ENCODE measurements at regions not wholly inside any gene's neighbourhood (a gene's known extent, or its start where the extent isn't known, plus 50 kb on each side); places are given as distances from the start of the nearest gene placed in this dataset.

- Mint-ChIP-seq H3K27me3 (no peaks in the 10 kb centered on the region), H3K27ac (no peak overlapping the region), H3K4me1 (ENCODE audit: low read depth) (no peaks in the 10 kb centered on the region), H3K4me3 (no peak overlapping the region), H3K9me3 (peaks cover 3% of the 10 kb centered on the region), H3K36me3 (ENCODE audit: low read depth) (no peaks in the 10 kb centered on the region)
- CTCF ChIA-PET = no interaction called here
- TF ChIP-seq, protein P1, sequence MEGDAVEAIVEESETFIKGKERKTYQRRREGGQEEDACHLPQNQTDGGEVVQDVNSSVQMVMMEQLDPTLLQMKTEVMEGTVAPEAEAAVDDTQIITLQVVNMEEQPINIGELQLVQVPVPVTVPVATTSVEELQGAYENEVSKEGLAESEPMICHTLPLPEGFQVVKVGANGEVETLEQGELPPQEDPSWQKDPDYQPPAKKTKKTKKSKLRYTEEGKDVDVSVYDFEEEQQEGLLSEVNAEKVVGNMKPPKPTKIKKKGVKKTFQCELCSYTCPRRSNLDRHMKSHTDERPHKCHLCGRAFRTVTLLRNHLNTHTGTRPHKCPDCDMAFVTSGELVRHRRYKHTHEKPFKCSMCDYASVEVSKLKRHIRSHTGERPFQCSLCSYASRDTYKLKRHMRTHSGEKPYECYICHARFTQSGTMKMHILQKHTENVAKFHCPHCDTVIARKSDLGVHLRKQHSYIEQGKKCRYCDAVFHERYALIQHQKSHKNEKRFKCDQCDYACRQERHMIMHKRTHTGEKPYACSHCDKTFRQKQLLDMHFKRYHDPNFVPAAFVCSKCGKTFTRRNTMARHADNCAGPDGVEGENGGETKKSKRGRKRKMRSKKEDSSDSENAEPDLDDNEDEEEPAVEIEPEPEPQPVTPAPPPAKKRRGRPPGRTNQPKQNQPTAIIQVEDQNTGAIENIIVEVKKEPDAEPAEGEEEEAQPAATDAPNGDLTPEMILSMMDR (IDR thresholded peaks at IDR 0.05) = no peak
- DNase-seq = no peak
- POLR2A ChIA-PET = no interaction called here
- ATAC-seq = no peak
- intact Hi-C loops (cut with micrococcal nuclease) = no loop called here
These were observed 252.1 kb upstream of the TMCO5A start for GRCh38 chr15:37682304-37682703.

GRCh38 chr15:37691911-37692310 lies 242.5 kb upstream of the TMCO5A start:
- Mint-ChIP-seq H3K4me1 (ENCODE audit: low read depth) (no peaks in the 10 kb centered on the region), H3K36me3 (ENCODE audit: low read depth) (no peaks in the 10 kb centered on the region), H3K27ac (no peak overlapping the region), H3K27me3 (peaks cover 1% of the 10 kb centered on the region), H3K4me3 (no peak overlapping the region), H3K9me3 (peaks cover 3% of the 10 kb centered on the region)
- TF ChIP-seq, protein P1 (IDR thresholded peaks at IDR 0.05) = no peak
- intact Hi-C loops (cut with micrococcal nuclease) = no loop called here
- DNase-seq (no peak), ATAC-seq (no peak)
- ChIA-PET POLR2A (no interaction called here), CTCF (interaction anchor here (1.3 kb wide), 1 partner anchor 24 kb away, joined by 4 read pairs; no protein-coding TSS in a partner anchor)

GRCh38 chr15:37693926-37694325 lies 240.5 kb upstream of the TMCO5A start:
- Mint-ChIP-seq H3K4me3 (no peak overlapping the region), H3K36me3 (ENCODE audit: low read depth) (no peaks in the 10 kb centered on the region), H3K27ac (no peak overlapping the region), H3K9me3 (peaks cover 6% of the 10 kb centered on the region), H3K4me1 (ENCODE audit: low read depth) (no peaks in the 10 kb centered on the region), H3K27me3 (peaks cover 1% of the 10 kb centered on the region)
- ChIA-PET CTCF (no interaction called here), POLR2A (no interaction called here)
- DNase-seq (no peak), ATAC-seq (no peak)
- TF ChIP-seq, protein P1 (IDR thresholded peaks at IDR 0.05) = no peak
- intact Hi-C loops (cut with micrococcal nuclease) = no loop called here

DNA sequence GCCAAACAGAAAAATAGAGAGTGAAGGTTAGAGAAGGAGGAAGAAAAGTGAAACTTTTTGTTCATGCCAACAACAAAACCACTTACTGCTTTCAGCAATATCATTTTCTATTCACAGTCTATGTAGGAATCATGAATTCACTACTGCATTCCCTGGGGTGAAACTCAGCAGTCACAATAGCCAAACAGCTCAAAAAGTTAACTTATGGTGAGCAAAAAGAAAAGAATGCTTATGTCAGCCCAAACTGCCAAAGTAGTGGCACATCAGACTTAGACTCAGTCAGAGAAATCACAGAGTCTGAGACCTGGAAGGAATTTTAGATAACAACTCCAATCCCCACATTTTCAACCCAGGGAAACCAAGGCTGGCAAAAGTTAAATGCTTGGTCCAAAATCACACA lies 238.7 kb upstream of the TMCO5A start:
- POLR2A ChIA-PET = no interaction called here
- intact Hi-C loops (cut with micrococcal nuclease) = no loop called here
- Mint-ChIP-seq H3K9me3 (peaks cover 5% of the 10 kb centered on the region), H3K27ac (no peak overlapping the region), H3K36me3 (ENCODE audit: low read depth) (no peaks in the 10 kb centered on the region), H3K4me1 (ENCODE audit: low read depth) (no peaks in the 10 kb centered on the region), H3K4me3 (no peak overlapping the region), H3K27me3 (peaks cover 1% of the 10 kb centered on the region)
- no peak for DNase-seq
- CTCF ChIA-PET = interaction anchor here (0.5 kb wide), 1 partner anchor 270 kb away, joined by 3 read pairs; no protein-coding TSS in a partner anchor
- TF ChIP-seq, protein P1 (IDR thresholded peaks at IDR 0.05) = no peak
- no peak for ATAC-seq

- no peaks in the 10 kb centered on the region for H3K4me1 Mint-ChIP-seq (ENCODE audit: low read depth)
- ChIA-PET POLR2A (no interaction called here), CTCF (interaction anchor here (1.3 kb wide), 1 partner anchor 182 kb away, joined by 3 read pairs; no protein-coding TSS in a partner anchor)
- DNase-seq (no peak), ATAC-seq (no peak)
- no peak overlapping the region for H3K4me3 Mint-ChIP-seq
- no peak overlapping the region for H3K27ac Mint-ChIP-seq
- no peaks in the 10 kb centered on the region for H3K36me3 Mint-ChIP-seq (ENCODE audit: low read depth)
- H3K27me3 Mint-ChIP-seq = no peaks in the 10 kb centered on the region
- H3K9me3 Mint-ChIP-seq = peaks cover 3% of the 10 kb centered on the region
- intact Hi-C loops (cut with micrococcal nuclease) = no loop called here
- TF ChIP-seq, protein P1 (IDR thresholded peaks at IDR 0.05) = no peak
These were observed 235.8 kb upstream of the TMCO5A start for GRCh38 chr15:37698679-37699078.
